ENCODE measurements at regions not wholly inside any gene's neighbourhood (a gene's known extent, or its start where the extent isn't known, plus 50 kb on each side); places are given as distances from the start of the nearest gene placed in this dataset.

DNA sequence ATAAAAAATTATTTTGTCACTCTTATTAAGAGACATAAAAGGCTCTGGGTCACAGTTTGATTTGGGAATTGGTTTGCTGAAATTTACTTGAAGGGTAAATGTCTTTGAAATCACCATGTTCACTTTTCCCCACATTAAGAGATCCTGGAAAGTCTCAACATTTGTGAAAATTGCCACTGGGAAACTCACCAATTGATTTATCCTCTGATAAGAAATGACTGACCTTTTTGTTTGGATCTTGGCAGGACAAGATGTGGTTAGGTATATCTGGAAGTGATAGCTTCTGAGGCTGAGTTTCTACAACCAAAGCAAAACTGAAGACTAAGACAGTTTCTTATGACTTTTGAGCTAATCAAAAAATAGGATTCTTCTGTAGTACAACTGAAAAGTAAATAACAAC, 107.1 kb upstream of the TMEM106B start:
- TF ChIP-seq POLR2A (IDR thresholded peaks at IDR 0.05): no peak
- TF ChIP-seq, protein P1, sequence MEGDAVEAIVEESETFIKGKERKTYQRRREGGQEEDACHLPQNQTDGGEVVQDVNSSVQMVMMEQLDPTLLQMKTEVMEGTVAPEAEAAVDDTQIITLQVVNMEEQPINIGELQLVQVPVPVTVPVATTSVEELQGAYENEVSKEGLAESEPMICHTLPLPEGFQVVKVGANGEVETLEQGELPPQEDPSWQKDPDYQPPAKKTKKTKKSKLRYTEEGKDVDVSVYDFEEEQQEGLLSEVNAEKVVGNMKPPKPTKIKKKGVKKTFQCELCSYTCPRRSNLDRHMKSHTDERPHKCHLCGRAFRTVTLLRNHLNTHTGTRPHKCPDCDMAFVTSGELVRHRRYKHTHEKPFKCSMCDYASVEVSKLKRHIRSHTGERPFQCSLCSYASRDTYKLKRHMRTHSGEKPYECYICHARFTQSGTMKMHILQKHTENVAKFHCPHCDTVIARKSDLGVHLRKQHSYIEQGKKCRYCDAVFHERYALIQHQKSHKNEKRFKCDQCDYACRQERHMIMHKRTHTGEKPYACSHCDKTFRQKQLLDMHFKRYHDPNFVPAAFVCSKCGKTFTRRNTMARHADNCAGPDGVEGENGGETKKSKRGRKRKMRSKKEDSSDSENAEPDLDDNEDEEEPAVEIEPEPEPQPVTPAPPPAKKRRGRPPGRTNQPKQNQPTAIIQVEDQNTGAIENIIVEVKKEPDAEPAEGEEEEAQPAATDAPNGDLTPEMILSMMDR (IDR thresholded peaks at IDR 0.05): no peak

Data from right lobe of liver (tissue), 4 donors.